Fibroblast of peridontal ligament (primary cell): ENCODE measurements at regions not wholly inside any gene's neighbourhood (a gene's known extent, or its start where the extent isn't known, plus 50 kb on each side); places are given as distances from the start of the nearest gene placed in this dataset.
"Not testable (repeated sequence)": the region's sequence is repeated elsewhere in the genome, so short reads cannot be mapped to it uniquely, and the experiment has no call there.

ENCODE experiments used
- DNase-seq: peaks from one replicate; pipeline ENCODE4 v3.0.0-alpha.2; 2010; ENCODE audit errors: extremely low read depth

- DNase-seq = no peak
These were observed 1226.0 kb downstream of the CDH8 start for GRCh38 chr16:60810250-60810649.

- no peak for DNase-seq
These were observed 1243.8 kb downstream of the CDH8 start for GRCh38 chr16:60792437-60792836.

GRCh38 chr16:60788631-60789030, 1247.6 kb downstream of the CDH8 start:
- no peak for DNase-seq

GRCh38 chr16:60776281-60776680, 1260.0 kb downstream of the CDH8 start:
- no peak for DNase-seq

- DNase-seq = no peak
These were observed 1265.1 kb downstream of the CDH8 start for GRCh38 chr16:60771138-60771537.

GRCh38 chr16:60770384-60770783, 1265.9 kb downstream of the CDH8 start:
- not testable (repeated sequence) for DNase-seq

- DNase-seq = no peak
These were observed 1272.4 kb downstream of the CDH8 start for GRCh38 chr16:60763869-60764268.

- DNase-seq = no peak
These were observed 1280.3 kb downstream of the CDH8 start for GRCh38 chr16:60755907-60756306.

GRCh38 chr16:60748366-60748765, 1287.9 kb downstream of the CDH8 start:
- DNase-seq = no peak

GRCh38 chr16:60744198-60744597, 1292.0 kb downstream of the CDH8 start:
- DNase-seq = no peak

GRCh38 chr16:60741810-60742209, 1294.4 kb downstream of the CDH8 start:
- no peak for DNase-seq

GRCh38 chr16:60739737-60740683, 1296.2 kb downstream of the CDH8 start:
- no peak for DNase-seq

- no peak for DNase-seq
These were observed 1304.7 kb downstream of the CDH8 start for GRCh38 chr16:60731329-60732050.

- DNase-seq = no peak
These were observed 1307.2 kb downstream of the CDH8 start for GRCh38 chr16:60729051-60729450.

GRCh38 chr16:60727851-60728250, 1308.4 kb downstream of the CDH8 start:
- no peak for DNase-seq

- DNase-seq = no peak
These were observed 1316.2 kb downstream of the CDH8 start for GRCh38 chr16:60720060-60720459.

GRCh38 chr16:60717808-60718207, 1318.4 kb downstream of the CDH8 start:
- no peak for DNase-seq

- DNase-seq = no peak
These were observed 1324.1 kb downstream of the CDH8 start for GRCh38 chr16:60712144-60712543.

- DNase-seq = no peak
These were observed 1331.5 kb downstream of the CDH8 start for GRCh38 chr16:60704726-60705125.

- no peak for DNase-seq
These were observed 1333.1 kb downstream of the CDH8 start for GRCh38 chr16:60703096-60703495.

- no peak for DNase-seq
These were observed 1349.4 kb downstream of the CDH8 start for GRCh38 chr16:60686824-60687223.

GRCh38 chr16:60684002-60684401, 1352.2 kb downstream of the CDH8 start:
- no peak for DNase-seq

GRCh38 chr16:60682219-60682618, 1354.0 kb downstream of the CDH8 start:
- DNase-seq = no peak
